NT2/D1 (cell line): ENCODE measurements at regions not wholly inside any gene's neighbourhood (a gene's known extent, or its start where the extent isn't known, plus 50 kb on each side); places are given as distances from the start of the nearest gene placed in this dataset.

ENCODE experiments used
- YY1 ChIP-seq: IDR thresholded peaks from 2 replicates; pipeline ENCODE4 v1.6.1; 2011; ENCODE audit not compliant: insufficient read length, insufficient read depth
- ZNF274 ChIP-seq: IDR thresholded peaks from 2 replicates; pipeline ENCODE4 v1.6.1; 2011; ENCODE audit warnings: mild to moderate bottlenecking, low read depth, low read length

DNA sequence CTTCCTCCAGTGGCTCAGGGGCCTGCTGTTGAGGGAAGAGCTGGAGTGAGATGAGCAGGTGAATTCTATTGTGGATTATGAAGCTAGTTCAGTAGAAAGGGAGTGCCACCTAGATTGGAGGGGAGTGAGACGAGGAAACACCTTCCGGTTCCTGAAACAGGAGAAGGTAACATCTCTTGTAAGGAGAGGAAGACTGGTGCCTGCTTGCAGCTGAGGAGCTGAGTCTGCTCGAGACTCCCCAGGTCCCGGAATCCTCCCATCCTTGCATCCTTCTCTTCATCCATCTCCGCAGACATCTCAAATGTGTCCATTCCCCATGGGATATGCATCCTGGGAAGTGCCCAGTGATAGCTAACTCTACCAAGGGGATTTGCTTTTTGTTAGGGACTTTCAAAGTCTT, 242.9 kb upstream of the ZFP64 start:
- TF ChIP-seq YY1 (no peak), ZNF274 (no peak)
